Activated CD4-positive, alpha-beta T cell treated with anti-CD3 and anti-CD28 coated beads, Interleukin-2, Interleukin-6, amounts not matched to agents 100 ng/mL and 50 ng/mL, durations not matched to agents 16 hours and 8 hours (primary cell): ENCODE measurements at regions not wholly inside any gene's neighbourhood (a gene's known extent, or its start where the extent isn't known, plus 50 kb on each side); places are given as distances from the start of the nearest gene placed in this dataset.
"Not testable (repeated sequence)": the region's sequence is repeated elsewhere in the genome, so short reads cannot be mapped to it uniquely, and the experiment has no call there.

Experiments used
- DNase-seq: peaks from one replicate; pipeline ENCODE4 v3.0.0-alpha.2; 2020

GRCh38 chr6:81950877-81951276 lies 198.4 kb upstream of the TENT5A start:
- no peak for DNase-seq

DNA sequence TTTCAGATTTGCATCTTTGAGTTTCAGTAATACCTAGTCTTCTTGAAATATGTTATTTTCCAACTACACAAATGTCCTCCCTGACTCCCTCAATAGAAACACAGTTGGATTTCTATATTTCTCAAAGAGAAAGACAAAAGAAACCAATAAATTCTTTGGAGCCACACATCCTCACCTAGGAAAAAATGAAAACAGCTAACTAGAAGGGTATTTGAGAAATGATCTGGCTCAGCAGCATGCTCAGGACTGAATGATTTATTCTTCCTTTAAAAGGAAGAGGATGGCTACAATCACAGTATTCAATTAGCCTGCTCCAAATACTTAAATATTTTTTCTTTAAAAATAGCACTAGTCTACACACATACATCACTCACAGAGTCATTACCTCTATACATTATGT lies 196.4 kb upstream of the TENT5A start:
- no peak for DNase-seq

- not testable (repeated sequence) for DNase-seq
Measured at GRCh38 chr6:81948196-81948595, 195.7 kb upstream of the TENT5A start.

DNA sequence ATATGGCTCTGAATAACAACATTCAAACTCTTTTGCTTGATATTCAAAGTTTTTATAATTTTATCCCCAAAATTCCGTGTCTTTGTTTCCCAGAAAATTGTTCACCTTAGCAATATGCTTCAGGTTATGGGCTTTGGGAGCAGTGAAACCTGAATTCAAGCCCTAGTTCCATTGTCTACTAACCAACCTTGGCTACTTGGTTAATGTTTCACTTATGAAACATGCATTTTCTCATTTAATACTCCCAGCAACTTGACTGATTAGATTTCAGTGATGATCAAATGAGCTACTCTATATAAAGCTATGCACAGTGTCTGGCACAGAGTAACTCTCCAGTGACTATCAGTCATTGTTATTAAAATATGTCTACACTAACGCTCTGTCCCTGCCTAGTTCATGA lies 192.2 kb upstream of the TENT5A start:
- no peak for DNase-seq

DNA sequence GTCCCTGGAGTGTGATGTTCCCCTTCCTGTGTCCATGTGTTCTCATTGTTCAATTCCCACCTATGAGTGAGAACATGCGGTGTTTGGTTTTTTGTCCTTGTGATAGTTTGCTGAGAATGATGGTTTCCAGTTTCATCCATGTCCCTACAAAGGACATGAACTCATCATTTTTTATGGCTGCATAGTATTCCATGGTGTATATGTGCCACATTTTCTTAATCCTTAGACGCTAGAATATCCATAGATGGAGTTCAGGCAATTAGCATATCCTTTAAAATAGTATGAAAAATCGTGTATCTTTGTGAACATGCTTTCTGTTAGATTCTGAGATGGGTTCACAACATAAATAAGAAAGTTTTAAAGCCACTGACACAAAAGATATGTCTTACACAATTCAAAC lies 190.4 kb upstream of the TENT5A start:
- DNase-seq: not testable (repeated sequence)

DNA sequence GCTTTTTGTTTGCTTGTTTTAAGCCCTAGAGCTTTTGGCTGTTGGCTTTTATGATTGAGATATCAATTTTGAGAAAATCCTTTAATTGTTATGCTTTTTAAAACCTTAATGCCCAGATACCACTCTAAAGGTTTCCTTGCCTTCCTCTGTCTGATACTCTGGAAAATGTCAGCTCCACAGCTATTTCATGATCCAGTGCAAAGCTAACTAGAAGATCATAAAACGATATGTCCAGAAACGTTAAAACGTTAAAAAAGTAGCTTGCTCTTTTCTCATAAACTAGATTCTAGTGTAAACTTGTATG lies 189.5 kb upstream of the TENT5A start:
- DNase-seq: no peak

DNA sequence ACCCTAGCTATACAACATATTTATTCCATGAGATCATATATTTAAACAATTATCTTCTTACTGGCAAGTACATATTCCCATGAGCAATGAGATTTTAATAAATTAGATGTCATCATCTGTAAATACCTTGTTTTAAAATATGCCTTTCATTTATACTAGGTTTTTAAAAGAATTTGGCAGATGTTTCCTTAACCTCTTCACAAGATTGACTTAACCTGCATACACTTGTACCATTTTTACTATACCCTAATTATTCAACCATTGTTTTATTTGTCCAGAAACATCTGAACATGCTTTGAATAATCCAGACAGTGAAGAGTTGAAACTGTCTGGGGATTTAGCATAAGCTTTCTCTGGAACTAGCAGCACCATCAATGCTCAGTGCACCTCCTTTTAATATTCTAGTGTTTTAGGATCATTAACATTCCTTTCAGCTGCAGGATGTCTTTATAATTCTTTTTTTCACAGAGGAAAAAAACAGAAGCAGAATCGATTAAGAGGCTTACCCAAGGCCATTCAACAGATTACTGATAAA lies 188.0 kb upstream of the TENT5A start:
- DNase-seq: no peak

DNA sequence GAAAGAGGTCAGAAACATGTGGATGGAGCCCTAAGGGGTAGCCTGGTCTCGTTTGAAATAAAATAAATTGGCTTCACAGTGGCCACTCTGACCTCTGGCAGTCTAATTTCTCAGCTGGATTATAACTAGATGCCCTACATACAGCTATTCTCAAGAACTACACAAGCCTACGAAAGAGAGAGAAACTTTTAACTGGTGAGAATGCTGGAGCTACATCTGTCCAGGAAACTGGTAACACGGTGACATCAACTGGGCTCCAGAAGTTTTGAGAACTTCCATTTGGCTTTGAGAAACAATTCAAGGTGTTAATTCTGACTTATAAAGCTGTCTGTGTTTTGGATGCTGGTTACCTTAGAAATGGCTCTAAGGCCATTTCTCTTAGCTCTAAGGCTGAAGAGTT lies 187.3 kb upstream of the TENT5A start:
- no peak for DNase-seq

DNA sequence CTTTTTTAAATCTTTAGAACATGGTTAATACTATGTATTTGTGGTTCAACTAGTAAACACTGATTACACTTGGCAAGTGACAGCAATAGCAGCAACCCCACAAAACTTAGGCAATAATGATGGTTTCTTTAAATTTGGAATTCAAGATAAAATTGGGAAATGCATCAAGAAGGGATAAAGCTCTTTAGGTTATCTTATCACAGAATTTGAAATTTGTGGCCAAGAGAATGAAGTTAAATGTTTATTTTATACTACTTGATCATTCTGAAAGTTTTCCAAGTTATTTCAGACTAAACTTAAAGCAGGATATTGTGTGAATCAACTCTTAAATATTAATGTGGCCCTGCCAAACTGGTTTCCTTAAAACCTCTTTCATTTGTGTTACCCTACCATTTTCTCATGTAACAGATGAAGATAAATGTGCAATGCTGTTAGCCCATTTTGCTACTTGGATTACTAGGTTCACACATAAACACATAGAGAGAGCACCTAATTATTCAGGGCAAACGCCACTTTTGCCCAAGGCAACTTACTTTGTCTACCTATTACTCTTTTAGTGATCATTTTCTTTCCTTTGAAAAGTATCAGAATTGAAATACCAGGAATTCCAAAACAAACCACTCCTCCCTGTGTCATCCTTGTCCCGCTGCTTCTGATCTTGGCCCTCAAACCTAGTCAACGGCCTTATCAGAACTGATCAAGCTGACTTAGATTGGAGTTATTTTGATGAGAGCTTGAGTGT lies 186.7 kb upstream of the TENT5A start:
- DNase-seq: no peak

DNA sequence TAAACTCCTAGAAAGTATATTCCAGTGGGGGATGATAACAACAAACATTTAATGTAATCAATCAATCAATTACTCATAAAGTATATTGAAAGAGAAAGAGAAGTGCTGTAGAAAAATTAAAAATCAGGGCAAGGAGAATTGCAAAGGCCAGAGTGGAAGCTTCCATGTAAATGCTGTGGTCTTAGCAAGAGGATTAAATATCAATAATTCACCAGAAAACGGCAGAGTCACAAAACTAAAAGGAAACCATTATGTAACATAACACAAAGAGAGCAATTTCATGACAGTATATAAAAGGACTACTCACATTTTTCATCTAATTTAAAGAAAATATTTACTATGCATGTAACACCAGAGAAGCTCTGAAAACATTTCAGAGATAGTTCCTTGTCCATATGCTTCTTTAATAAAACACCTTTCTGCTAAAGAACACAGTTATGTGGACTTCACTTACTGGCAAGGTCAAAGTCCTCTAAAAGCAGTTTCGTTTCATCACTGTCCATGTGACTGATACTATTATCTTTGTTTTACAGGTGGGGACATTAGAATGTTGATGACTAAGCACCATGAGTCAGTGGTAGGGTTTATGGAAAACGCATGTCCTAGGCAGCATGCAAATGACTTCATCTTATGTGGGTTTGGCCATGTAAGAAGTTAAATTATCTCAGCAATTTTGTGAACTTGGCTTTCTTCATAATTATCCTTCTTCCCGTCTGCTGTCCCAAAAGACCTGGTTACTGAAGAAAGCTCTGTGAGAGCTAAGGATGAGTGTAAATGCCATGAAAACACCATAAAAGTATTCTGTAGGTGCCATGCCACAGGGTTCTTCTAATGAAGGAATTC lies 185.8 kb upstream of the TENT5A start:
- no peak for DNase-seq

DNA sequence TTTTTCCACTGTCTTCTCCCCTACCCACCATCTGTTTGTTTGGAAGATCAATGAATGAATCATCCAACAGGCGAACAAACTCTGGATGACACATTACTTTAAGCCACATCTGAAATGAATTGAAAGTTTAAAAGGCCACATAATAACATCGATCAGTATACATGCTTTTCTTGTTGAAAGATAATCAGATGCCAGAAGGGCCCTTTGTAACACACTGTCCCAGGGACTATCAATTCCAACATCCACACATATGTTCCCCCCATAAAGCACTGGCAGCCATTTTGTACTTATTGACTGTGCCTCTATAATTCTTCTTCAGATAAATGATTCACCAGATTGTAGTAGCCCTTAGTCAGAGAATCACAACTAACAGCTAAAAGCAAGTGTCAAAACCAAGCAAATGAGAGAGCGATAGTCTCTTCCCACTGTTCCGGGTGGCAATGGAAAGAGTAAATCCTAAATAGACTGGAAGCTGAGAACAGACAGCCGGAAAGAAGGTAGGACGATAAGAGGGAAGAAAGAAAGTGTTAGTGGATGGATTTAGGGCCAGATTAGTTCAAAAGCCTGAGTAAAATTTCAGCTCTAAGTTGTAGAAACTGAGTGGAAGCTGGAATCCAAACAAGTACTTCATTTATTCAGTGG lies 184.9 kb upstream of the TENT5A start:
- no peak for DNase-seq

DNA sequence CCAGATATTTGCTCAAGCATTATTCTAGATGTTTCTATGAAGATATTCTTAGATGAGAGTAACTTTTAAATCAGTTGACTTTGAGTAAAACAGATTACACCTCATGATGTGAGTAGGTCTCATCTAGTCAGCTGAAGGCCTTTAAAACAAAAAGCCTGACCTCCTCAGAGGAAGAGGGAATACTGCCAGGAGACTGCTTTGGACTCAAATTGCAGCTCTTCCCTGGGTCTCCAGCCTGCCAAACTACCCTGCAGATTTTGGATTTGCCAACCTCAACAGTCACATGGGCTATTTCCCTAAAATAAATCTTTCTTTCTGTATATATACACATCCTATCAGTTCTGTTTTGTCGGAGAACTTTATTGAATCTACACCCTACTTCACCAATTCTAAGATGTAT lies 182.5 kb upstream of the TENT5A start:
- no peak for DNase-seq

DNA sequence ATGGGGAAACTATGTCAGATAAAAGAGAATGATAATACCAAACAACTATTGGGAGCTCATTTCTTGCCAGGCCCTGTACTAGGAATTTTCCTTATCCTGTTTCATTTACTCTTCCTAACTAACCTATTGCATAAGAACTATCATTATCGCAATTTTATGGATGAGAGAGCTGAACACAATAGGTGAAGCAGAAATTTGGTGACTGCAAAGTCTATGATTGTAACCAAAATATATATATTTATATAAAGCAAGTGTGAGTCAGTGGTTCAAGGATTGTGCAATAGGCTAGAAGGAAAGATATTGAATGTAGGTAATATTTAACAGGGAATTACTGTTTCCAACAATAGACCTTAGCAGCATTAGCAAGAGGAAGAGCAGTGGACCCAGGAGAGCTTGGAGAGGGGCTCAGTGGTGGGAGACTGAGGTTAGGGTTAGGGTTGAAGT lies 181.1 kb upstream of the TENT5A start:
- DNase-seq: no peak

- DNase-seq: no peak
Measured at GRCh38 chr6:81933089-81933488, 180.6 kb upstream of the TENT5A start.

- DNase-seq: not testable (repeated sequence)
Measured at GRCh38 chr6:81932448-81932847, 180.0 kb upstream of the TENT5A start.

DNA sequence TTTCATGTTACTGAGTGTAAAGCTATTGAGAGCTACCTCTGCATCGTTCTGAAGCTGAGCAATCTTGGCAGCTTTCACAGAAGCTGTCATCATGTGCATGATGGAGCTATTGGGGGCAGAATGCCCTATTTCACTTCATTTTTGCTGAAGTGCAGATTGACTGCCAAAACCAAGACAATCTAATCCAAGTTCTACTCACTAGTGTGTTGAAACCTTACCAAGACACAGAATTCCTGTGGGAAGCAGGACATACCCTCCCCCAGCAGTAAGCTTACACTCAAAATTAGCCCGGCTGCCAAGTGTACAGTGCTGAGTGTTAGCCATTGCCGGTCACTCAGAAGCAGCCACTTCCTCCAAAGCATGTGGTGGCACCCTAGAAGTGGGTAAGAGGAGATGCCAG lies 177.3 kb upstream of the TENT5A start:
- no peak for DNase-seq

DNA sequence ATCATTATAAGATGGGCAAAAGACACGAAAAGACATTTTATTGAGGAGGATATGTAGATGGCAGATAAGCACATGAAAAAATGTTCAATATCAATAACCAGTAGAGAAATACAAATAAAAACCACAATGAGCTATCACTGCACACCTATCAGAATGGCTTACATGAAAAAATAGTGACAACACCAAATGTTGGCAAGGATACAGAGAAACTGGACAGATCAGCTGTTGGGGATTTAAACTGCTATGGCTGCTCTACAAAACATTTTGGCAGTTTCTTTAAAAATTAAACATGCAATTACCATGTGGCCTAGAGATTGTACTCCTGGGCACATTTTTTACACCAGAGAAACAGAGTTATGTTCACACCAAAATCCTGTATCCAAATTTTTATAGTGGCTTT lies 172.7 kb upstream of the TENT5A start:
- DNase-seq: no peak

GRCh38 chr6:81909981-81910900 lies 157.8 kb upstream of the TENT5A start:
- DNase-seq: no peak

- DNase-seq: no peak
Measured at GRCh38 chr6:81909162-81909561, 156.7 kb upstream of the TENT5A start.

- DNase-seq: no peak
Measured at GRCh38 chr6:81906709-81907204, 154.3 kb upstream of the TENT5A start.

DNA sequence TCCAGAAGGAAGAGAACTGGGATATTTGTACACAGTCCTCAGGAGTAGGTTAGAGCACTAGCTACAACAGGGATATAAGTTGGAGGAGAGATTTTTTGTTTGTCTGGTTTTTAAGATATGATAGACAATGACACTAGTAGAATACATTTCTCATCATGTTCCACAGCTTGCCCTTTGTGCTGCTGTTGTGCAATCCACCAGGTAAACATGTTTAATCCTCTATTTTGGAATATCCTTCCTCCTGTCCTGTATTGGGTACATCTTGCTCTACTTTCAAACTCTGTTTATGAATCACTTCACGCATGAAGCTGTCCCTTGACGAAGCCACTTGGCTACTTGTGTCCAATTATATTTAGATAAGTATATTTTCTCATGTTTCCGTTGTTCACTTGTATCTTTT lies 153.6 kb upstream of the TENT5A start:
- DNase-seq: no peak

DNA sequence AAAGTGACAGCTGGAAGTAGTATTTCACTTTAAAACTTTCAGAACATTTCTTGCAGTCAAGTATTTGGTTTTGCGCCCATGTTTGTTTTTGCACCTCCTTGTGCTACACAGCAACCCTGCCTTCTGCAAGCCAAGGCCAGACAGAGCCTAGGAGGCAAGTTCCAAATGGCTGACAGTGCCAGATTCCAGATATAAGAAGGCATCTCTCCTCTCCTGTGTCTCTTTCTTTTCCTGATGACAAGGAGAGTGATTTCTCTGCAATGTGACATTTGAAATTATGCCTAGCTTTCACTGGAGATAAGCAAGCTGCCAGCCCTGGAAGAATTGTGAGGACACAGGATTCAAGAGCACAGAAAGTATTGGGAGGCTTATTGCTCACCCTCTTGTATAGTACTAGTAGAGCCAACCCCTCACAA lies 149.1 kb upstream of the TENT5A start:
- no peak for DNase-seq
